ENCODE measurements at regions not wholly inside any gene's neighbourhood (a gene's known extent, or its start where the extent isn't known, plus 50 kb on each side); places are given as distances from the start of the nearest gene placed in this dataset.

DNA sequence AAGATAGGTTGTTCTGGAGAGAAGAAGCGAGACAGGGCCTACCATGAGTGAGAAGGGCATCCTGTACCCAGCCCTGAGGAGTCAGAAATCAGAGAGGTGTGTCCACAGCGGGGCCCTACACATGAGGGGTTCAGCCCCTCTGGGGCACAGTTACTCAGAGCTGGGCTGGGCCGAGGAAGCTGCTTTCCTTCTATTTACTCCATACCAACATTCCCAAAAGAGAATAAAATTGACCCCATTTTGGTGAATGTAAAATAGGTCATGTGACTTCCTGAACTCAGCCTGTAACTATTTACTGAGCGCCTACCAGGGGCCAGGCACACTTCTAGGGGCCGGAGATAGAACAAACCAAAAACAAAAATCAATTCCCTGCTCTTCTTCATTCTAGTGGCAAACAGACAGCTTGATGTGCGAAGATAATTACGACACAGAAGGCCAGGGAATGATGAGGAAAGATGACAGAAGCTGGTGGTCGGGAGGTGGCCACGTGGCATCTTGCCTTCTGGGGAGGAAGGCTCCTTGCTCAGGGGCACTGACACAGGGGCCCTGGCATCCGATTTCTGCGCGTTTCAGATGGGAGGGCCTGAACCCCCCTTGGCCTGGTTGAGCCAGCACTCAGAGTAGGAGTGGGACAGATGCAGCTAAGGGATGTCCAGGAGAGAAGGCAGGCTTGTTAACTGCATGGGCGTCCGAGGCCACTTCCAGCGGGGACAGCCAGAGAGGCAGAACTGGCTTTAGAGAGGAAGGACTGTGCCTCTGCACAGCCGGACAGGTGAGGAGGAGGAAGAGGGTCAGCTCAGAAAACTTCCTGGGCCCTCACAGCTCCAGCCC lies 121.8 kb downstream of the NSG2 start:
- no peak overlapping the region for H4K5ac ChIP-seq (ENCODE audit: insufficient read length, low read depth, low read length)
- H3K4me1 ChIP-seq (replicated peaks in 1 of 4; ENCODE audit: control insufficient read depth in 3 of 4, insufficient read depth in 4 of 4, low read length in 3 of 4) = peaks cover 0 to 3% (median under 1%) of the 10 kb centered on the region in 4 experiments; a peak in 2 of 7 replicates
- H3K36me3 ChIP-seq (ENCODE audit: control insufficient read depth in 2 of 4, insufficient read depth in 4 of 4, low read length in 3 of 4) = no peaks in the 10 kb centered on the region
- no peak overlapping the region for H3K4me2 ChIP-seq (ENCODE audit: insufficient read depth in 1 of 2, low read depth in 2 of 2, low read length in 2 of 2)
- no peak overlapping the region for H4K91ac ChIP-seq (replicated peaks; ENCODE audit: insufficient read length, low read length)
- H3K56ac ChIP-seq (replicated peaks; ENCODE audit: insufficient read length, low read depth, low read length) = no peak overlapping the region
- no peak overlapping the region for H3K9ac ChIP-seq (replicated peaks in 1 of 4; ENCODE audit: extremely low read depth in 1 of 4, low read depth in 3 of 4, low read length in 3 of 4)
- H3K4ac ChIP-seq (replicated peaks; ENCODE audit: insufficient read length, low read depth, low read length) = no peak overlapping the region
- H2AFZ ChIP-seq (ENCODE audit: low read length) = no peak overlapping the region
- H4K8ac ChIP-seq (ENCODE audit: extremely low read depth, insufficient read depth, low read length) = no peak overlapping the region
- no peak overlapping the region for H3K18ac ChIP-seq (ENCODE audit: extremely low read depth, low read length)
- H3K4me3 ChIP-seq (ENCODE audit: extremely low read depth in 1 of 4, insufficient read depth in 2 of 4, low read depth in 3 of 4, low read length in 4 of 4) = no peak overlapping the region
- 0 out of 4 replicates have a peak, but pooled peaks cover 0 to 3% of the 10 kb centered on the region in 2 experiments for H3K9me3 ChIP-seq (ENCODE audit: insufficient read depth in 2 of 2, low read depth in 1 of 2, low read length in 1 of 2)
- H3K79me1 ChIP-seq (ENCODE audit: low read depth, low read length) = no peaks in the 10 kb centered on the region; the same call in 1 of the 2 replicates
- H3K14ac ChIP-seq (ENCODE audit: insufficient read length) = no peak overlapping the region
- no peak overlapping the region for H3K23ac ChIP-seq (ENCODE audit: insufficient read length)
- no peaks in the 10 kb centered on the region for H3K79me2 ChIP-seq (ENCODE audit: control insufficient read depth in 1 of 2, insufficient read depth in 2 of 2, low read length in 2 of 2)
- ChIA-PET POLR2A (ENCODE audit: partially characterized antibody) (interaction anchor here (0.7 kb wide), 1 partner anchor 12 kb away, joined by 3 read pairs; no protein-coding TSS in a partner anchor), CTCF (ENCODE audit: partially characterized antibody) (interaction anchor here (0.9 to 1.0 kb wide), 2 partner anchors 12 to 13 kb away, joined by 3 to 4 read pairs; no protein-coding TSS in a partner anchor)
- no peak overlapping the region for H2AK5ac ChIP-seq (ENCODE audit: low read depth, low read length)
- 88% methylated on average over 15 of the region's 16 CpGs; no CpG with 5 or more reads in 1 of the 2 experiments for WGBS, 2 experiments (ENCODE audit: extremely low coverage in 1 of 2, insufficient coverage in 1 of 2, insufficient read length in 1 of 2, insufficient replicate concordance in 2 of 2, low coverage in 1 of 2, low lambda C conversion rate in 2 of 2, missing lambda C conversion rate in 1 of 2)
- H4K20me1 ChIP-seq (replicated peaks in 1 of 2; ENCODE audit: control insufficient read depth in 1 of 2, insufficient read depth in 2 of 2, low read length in 2 of 2) = no peaks in the 10 kb centered on the region
- no peak overlapping the region for H3K27ac ChIP-seq (ENCODE audit: low read depth, low read length)
- H2BK120ac ChIP-seq (replicated peaks; ENCODE audit: low read depth, low read length) = no peak overlapping the region
- H3K27me3 ChIP-seq (replicated peaks in 1 of 4; ENCODE audit: control insufficient read depth in 3 of 4, extremely low read depth in 1 of 4, insufficient read depth in 3 of 4, low read length in 3 of 4) = no peaks in the 10 kb centered on the region
- no peaks in the 10 kb centered on the region for H3K23me2 ChIP-seq (ENCODE audit: low read depth, low read length)
- H2BK5ac ChIP-seq (ENCODE audit: low read depth, low read length) = no peak overlapping the region
- FAIRE-seq = no peak
- DNase-seq (ENCODE audit: low read depth in 1 of 2, low spot score in 2 of 2) = no peak
- H2BK12ac ChIP-seq (ENCODE audit: low read depth, low read length) = no peak overlapping the region
- H2BK20ac ChIP-seq (ENCODE audit: low read length) = no peak overlapping the region
- no peak overlapping the region for H2BK15ac ChIP-seq (ENCODE audit: low read length)
- TF ChIP-seq KDM5A (IDR thresholded peaks at IDR 0.05; ENCODE audit: low read length) (no peak), KDM1A (IDR thresholded peaks at IDR 0.05; ENCODE audit: borderline replicate concordance, low read length) (no peak), RFX5 (IDR thresholded peaks at IDR 0.05; ENCODE audit: borderline replicate concordance, low read depth, low read length) (no peak), BCL11A (IDR thresholded peaks at IDR 0.05; ENCODE audit: low read depth in 2 of 2, low read length in 2 of 2) (no peak), POU5F1 (IDR thresholded peaks at IDR 0.05; ENCODE audit: low read depth, low read length) (no peak), TBP (IDR thresholded peaks at IDR 0.05; ENCODE audit: low read depth, low read length) (no peak), KDM4A (IDR thresholded peaks at IDR 0.05; ENCODE audit: low read depth, low read length, severe bottlenecking) (no peak), CEBPB (IDR thresholded peaks at IDR 0.05; ENCODE audit: low read depth, low read length) (no peak), SRF (IDR thresholded peaks at IDR 0.05; ENCODE audit: low read depth, low read length) (no peak), TEAD4 (IDR thresholded peaks at IDR 0.05; ENCODE audit: low read depth, low read length) (no peak)
- TF ChIP-seq, protein P1, sequence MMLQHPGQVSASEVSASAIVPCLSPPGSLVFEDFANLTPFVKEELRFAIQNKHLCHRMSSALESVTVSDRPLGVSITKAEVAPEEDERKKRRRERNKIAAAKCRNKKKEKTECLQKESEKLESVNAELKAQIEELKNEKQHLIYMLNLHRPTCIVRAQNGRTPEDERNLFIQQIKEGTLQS (IDR thresholded peaks at IDR 0.05; ENCODE audit: insufficient read depth, low read depth, low read length) = no peak
- TF ChIP-seq, protein P2, sequence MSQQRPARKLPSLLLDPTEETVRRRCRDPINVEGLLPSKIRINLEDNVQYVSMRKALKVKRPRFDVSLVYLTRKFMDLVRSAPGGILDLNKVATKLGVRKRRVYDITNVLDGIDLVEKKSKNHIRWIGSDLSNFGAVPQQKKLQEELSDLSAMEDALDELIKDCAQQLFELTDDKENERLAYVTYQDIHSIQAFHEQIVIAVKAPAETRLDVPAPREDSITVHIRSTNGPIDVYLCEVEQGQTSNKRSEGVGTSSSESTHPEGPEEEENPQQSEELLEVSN (IDR thresholded peaks at IDR 0.05) = no peak
